Skin epidermis (tissue), 12 donors: ENCODE measurements at regions not wholly inside any gene's neighbourhood (a gene's known extent, or its start where the extent isn't known, plus 50 kb on each side); places are given as distances from the start of the nearest gene placed in this dataset.

Experiments
- H3K27ac ChIP-seq, 21 experiments: fragments of 200-600 bp; sonication (generic) in 11 of 21; one replicate each; pipeline ENCODE4 v1.5.0; 2020; ENCODE audit warnings: mild to moderate bottlenecking in 3 of 21, inconsistent platforms in 2 of 21, moderate library complexity in 2 of 21
- H3K4me3 ChIP-seq, 7 experiments: fragments of 200-600 bp; sonication (generic) in 2 of 7; one replicate each; pipeline ENCODE4 v1.5.0; 2020; ENCODE audit warnings: inconsistent platforms in 2 of 7, mild to moderate bottlenecking in 2 of 7, moderate library complexity in 1 of 7

- no peak overlapping the region for H3K27ac ChIP-seq
- no peak overlapping the region for H3K4me3 ChIP-seq
These were observed 193.8 kb upstream of the BCOR start for GRCh38 chrX:40291553-40291952.

- H3K4me3 ChIP-seq, result no peak overlapping the region
These were observed 192.8 kb upstream of the BCOR start for GRCh38 chrX:40290517-40290916.

GRCh38 chrX:40285876-40286275 lies 188.1 kb upstream of the BCOR start:
- H3K27ac ChIP-seq, result no peak overlapping the region
- H3K4me3 ChIP-seq, result no peak overlapping the region

More at GRCh38 chrX:40290517-40290916, 192.8 kb upstream of the BCOR start:
- H3K27ac ChIP-seq, result no peak overlapping the region

- Histone ChIP-seq H3K27ac (no peak overlapping the region), H3K4me3 (no peak overlapping the region)
These were observed 187.1 kb upstream of the BCOR start for GRCh38 chrX:40284852-40285251.

GRCh38 chrX:40283981-40284380 lies 186.2 kb upstream of the BCOR start:
- Histone ChIP-seq H3K4me3 (no peak overlapping the region), H3K27ac (no peak overlapping the region)

- Histone ChIP-seq H3K27ac (no peak overlapping the region), H3K4me3 (no peak overlapping the region)
These were observed 185.3 kb upstream of the BCOR start for GRCh38 chrX:40282946-40283660.

- H3K27ac ChIP-seq, result no peak overlapping the region
- no peak overlapping the region for H3K4me3 ChIP-seq
These were observed 184.6 kb upstream of the BCOR start for GRCh38 chrX:40282348-40282747.

- Histone ChIP-seq H3K27ac (no peak overlapping the region), H3K4me3 (no peak overlapping the region)
These were observed 183.7 kb upstream of the BCOR start for GRCh38 chrX:40281336-40282005.

GRCh38 chrX:40279762-40280161 lies 182.0 kb upstream of the BCOR start:
- no peak overlapping the region for H3K4me3 ChIP-seq
- H3K27ac ChIP-seq, result no peak overlapping the region

- H3K4me3 ChIP-seq, result no peak overlapping the region
- no peak overlapping the region for H3K27ac ChIP-seq
These were observed 181.3 kb upstream of the BCOR start for GRCh38 chrX:40279091-40279430.

GRCh38 chrX:40278340-40279090 lies 180.8 kb upstream of the BCOR start:
- Histone ChIP-seq H3K27ac (no peak overlapping the region), H3K4me3 (no peak overlapping the region)

GRCh38 chrX:40277672-40278071 lies 179.9 kb upstream of the BCOR start:
- Histone ChIP-seq H3K27ac (no peak overlapping the region), H3K4me3 (no peak overlapping the region)

- Histone ChIP-seq H3K4me3 (no peak overlapping the region), H3K27ac (no peak overlapping the region)
These were observed 175.7 kb upstream of the BCOR start for GRCh38 chrX:40273356-40274050.

GRCh38 chrX:40272776-40273175 lies 175.0 kb upstream of the BCOR start:
- Histone ChIP-seq H3K4me3 (no peak overlapping the region), H3K27ac (no peak overlapping the region)

GRCh38 chrX:40272141-40272540 lies 174.4 kb upstream of the BCOR start:
- no peak overlapping the region for H3K4me3 ChIP-seq
- H3K27ac ChIP-seq, result no peak overlapping the region

GRCh38 chrX:40268188-40268520 lies 170.4 kb upstream of the BCOR start:
- H3K27ac ChIP-seq, result peak overlapping the region in 2 of 21 experiments; percentile 38 to 71
- H3K4me3 ChIP-seq, result no peak overlapping the region

GRCh38 chrX:40267334-40268187 lies 169.8 kb upstream of the BCOR start:
- H3K4me3 ChIP-seq, result peak overlapping the region in 6 of 7 experiments; percentile 20 to 47 (median 37)

GRCh38 chrX:40266490-40267333 lies 169.0 kb upstream of the BCOR start:
- H3K27ac ChIP-seq, result peak overlapping the region in 18 of 21 experiments; percentile 8 to 78 (median 64)
- peak overlapping the region; percentile 20 to 47 (median 36) for H3K4me3 ChIP-seq

More at GRCh38 chrX:40267334-40268187, 169.8 kb upstream of the BCOR start:
- peak overlapping the region in 18 of 21 experiments; percentile 8 to 78 (median 64) for H3K27ac ChIP-seq
